IPS-NIHi11 (cell line): ENCODE measurements at regions not wholly inside any gene's neighbourhood (a gene's known extent, or its start where the extent isn't known, plus 50 kb on each side); places are given as distances from the start of the nearest gene placed in this dataset.

Experiments
- DNase-seq: peaks from one replicate; pipeline ENCODE4 v3.0.0; 2012; ENCODE audit warnings: mixed read lengths, low spot score

GRCh38 chr10:1882180-1882579 is 144.9 kb upstream of the ADARB2 start:
- DNase-seq: no peak

DNA sequence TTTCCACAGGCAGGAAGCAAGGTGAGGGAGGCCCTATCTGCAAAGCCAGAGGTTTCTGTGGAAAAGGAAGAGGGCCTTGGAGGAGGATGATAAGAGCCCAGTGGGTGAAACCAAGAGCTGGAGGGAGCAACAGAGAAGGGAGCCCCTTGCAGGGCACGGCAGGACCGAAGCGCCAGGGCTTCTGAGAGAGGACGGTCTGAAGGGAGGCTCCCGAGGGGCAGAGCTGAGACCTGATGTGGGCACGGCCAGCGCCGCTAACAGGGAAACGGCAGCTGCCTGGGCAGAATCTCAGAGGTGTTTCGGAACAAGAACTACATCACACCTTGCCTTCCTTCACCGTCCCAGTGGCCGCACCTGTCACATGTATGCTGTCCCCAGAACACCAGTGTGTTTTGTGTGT is 144.3 kb upstream of the ADARB2 start:
- no peak for DNase-seq

- DNase-seq: no peak
These were observed 137.2 kb upstream of the ADARB2 start for GRCh38 chr10:1874533-1874932.

DNA sequence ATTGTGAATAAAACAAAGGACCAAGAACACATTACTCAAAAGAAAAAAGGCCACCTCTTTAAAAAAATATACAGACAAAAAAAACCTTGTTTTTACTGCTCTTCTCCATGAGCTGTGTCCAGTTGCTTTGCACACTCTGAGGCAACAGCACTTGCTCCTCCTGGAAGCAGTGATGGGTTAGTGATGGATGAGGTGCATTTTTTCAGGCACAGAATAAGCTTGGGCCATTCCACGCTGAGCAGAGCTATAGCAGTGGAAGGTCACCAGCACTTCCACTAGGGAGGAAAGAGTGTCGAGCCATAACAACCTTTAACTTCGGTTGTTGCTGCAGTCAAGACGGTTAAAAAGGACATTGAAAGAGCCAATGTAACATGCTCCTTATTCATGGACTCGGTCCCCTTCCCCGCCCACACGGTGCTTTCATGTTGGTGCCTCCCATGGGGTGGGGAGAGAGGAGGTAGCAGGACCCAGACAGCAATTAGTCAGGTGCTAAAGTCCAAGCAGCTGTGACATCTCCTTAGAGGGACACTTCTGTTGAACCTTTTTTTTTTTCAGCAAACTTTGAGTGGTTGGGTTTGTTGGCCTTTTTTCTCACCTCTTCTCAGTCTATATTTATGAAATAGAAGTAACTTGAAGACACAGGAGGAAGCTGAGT is 136.5 kb upstream of the ADARB2 start:
- no peak for DNase-seq

DNA sequence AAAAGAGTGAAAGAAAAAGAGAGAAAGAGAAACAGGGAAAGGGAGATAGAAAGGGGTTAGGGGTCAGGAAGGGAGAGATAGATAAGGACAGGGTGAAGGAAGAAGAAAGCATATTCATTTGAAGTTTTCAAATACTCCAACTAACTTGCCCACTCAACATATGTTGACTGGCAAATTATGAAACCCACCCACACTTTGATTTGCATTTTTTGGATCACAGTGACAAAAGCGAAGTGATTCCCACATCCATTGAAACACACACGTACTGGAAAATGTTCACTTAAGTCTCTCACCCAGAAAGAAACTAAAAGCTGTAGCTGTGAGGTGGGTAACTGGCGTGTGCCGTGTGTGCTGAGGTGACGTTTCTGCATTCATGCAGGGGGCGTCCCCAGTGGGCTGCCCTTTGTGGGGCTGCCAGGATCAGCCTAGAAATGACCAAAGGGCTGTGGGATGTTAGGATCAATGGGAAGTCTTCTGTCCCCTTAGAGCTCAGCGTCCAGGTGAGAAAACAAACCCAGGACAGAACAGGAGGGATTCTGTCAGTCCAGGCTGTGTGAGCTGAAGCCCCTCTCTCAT is 134.9 kb upstream of the ADARB2 start:
- DNase-seq: no peak

GRCh38 chr10:1870491-1870890 is 133.2 kb upstream of the ADARB2 start:
- no peak for DNase-seq

DNA sequence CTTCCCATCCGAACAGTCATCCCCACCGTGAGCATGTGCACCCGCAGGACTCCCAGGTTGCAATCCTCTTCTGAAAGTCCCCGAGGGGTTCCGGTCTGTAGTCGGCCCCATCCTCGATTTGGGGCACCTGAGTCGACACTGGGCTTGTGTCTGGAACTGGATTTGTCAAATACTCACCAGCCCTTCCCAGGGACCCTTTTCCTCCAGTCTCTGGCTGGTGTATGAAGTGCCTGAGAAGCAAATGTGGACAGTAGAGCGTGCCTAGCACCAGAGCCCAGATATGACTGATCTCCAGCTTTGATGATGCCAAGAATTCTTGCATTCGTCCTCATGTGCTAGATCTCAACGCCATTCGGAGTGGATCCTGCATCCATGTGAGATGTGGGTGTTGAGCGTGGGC is 132.5 kb upstream of the ADARB2 start:
- no peak for DNase-seq

- no peak for DNase-seq
These were observed 123.0 kb upstream of the ADARB2 start for GRCh38 chr10:1860351-1860750.

DNA sequence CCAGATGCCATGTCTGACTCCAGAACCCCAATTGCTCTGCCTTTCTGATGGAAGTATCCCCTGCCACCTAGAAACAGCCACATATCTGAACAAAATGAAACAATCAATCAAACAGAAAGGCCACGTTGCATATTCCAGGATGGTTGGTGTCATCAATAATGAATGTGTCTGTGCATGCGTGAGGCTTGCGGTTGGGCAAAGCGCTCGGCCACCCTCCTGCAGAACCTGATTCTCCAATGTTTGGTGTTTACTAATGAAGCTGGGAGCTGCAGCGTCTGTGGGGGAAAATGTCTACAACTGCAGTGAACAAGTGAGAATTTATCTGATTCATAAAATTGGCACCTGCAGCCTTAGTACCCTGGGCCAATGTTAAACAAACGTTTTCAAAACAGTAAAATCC is 121.2 kb upstream of the ADARB2 start:
- DNase-seq: no peak

- DNase-seq: no peak
These were observed 120.7 kb upstream of the ADARB2 start for GRCh38 chr10:1858048-1858447.

DNA sequence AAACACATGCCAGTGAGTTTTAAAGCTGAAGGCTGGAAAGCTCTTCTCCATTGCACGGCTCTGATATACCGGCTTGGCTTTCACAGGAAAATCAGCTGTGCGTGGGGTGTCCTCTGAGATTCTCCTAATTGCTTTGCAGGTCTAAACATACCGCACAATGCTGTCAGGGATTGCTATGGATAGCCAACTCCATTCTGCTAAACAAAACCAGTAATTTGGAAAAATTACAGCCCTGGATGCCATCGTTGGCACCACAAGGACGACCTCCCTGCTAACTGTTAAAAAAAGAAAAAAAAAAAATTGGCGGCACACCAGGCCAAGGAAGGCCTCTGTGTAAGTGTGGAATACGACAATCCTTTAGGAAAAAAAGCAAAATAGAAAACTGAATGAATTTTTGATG is 118.6 kb upstream of the ADARB2 start:
- no peak for DNase-seq

DNA sequence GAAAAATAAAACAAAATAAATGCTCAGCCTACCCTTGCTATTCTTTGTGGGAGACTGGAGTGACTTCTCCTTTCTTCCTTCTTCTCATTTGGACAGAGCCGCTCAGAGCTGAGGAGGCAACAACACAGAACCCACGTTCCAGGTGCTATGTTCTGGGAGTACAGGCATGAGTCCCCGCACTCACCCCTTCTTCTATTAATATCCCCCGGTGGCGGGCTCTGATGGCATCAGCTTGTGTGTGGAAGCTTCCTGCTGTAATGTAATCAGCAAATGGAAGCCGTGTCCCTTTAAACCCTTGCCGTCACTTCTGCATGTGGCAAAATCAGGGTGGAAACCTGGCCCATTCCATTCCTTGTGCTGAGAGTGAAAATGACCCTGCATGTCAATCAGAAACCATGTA is 116.9 kb upstream of the ADARB2 start:
- DNase-seq: no peak

DNA sequence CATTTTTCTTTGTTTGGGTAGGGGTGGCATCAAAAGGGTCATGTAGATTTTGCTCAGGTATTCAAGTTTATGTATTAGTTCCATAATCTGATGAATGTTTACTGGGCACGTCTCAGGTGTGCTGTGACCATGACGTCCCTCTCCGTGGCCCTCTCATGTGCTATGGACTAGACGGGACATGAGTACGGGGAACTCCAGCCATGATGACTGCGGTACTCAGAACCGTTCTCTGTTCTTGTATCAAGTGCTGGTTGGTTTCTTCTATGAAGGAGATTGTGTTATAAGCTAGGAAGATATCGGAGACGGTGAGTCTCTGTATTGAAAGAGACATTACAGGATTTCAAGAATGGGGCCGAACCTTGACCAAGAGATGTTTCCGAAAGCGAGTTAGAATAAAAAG is 116.5 kb upstream of the ADARB2 start:
- no peak for DNase-seq

DNA sequence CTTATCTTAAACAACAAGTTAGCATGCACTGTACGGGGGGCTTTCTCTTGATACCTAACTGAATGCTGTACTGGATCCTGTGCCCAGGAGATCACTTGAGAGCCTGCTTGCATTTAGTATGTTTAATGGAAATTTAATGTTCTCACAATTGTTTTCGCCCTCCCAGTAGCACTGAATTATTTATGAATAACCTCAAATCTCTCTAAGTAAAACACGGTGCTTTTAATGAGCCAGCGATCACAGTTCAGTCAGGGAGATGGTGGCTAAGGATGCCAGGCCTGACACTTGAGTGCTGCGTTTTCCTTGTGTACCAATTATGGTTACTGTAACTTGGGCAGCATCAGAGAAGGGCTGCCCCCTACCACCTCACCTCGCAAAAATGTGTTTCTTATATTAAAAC is 115.5 kb upstream of the ADARB2 start:
- DNase-seq: no peak

DNA sequence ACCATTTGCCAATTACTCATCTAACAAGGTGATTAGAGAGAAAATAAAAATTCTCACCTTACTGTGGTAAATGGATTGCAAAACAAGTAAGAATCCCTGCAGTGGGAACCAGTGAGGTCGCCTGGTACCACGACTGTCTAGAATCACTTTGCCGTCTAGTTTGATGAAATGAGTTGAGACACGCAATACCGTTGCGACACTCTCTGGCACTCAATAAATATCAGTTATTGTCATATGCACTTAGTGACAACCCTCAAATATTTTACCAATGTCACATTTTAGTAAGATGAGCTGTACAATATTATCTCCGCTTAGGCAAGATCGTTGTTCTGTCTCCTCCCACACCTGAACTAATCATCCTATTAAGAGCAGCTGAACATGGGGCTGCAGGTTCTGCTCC is 114.4 kb upstream of the ADARB2 start:
- DNase-seq: no peak

GRCh38 chr10:1850971-1851527 is 113.7 kb upstream of the ADARB2 start:
- DNase-seq: no peak

DNA sequence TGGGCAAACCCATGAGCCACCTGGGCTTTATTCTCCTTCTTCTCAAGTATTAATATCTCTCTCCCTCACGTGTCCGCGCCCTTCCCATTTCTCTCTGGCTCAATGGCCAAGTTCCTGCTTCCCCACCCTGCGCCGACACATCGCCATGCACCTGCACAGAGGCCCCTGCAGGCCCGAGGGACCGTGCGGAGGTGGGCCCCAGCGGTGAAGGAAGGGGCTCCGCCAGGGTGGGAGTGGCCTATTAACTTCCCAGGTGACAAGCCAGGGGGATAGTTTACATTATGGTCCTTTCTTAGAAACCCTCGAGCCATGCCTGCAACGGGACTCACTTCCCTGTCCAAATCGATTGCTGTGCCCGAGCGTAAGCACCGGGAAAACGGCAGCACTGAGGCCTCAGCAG is 110.0 kb upstream of the ADARB2 start:
- DNase-seq: no peak

DNA sequence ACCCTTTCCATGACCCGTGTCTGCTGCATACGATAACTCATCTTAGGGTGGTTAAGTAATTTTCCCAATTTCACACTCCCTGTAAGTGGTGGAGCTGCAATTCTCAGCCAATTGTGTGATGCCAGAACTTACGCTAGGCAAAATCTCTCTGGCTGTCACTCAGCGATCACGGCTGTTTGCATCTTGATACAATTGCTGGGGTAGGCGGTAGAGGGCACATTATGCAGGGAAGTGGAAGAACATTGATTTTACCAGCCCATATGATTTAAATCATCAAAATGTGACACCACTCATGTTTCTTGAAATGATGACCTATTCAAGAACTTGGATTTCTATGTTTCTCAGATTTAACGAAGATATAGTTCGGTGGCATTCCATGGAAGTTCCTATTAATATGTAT is 108.7 kb upstream of the ADARB2 start:
- no peak for DNase-seq

- no peak for DNase-seq
These were observed 104.4 kb upstream of the ADARB2 start for GRCh38 chr10:1841759-1842158.

DNA sequence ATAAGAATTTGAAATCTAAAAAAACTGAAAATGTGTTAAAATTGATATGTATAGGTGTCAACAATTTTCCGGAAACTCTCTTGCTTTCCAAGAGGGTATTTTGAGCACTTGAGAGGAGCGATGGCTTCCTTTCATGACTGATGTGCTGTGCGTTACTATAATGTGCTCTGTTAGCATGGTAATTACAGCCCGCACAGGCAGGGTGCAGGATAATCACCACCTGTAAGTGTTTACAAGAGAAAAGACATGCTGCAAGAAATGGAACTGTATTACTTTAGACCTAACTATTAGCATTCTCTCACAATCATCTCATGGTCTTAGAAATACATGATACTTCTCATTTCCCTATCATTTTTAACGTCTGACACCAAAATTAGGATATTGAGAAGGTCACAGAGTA is 92.4 kb upstream of the ADARB2 start:
- no peak for DNase-seq

GRCh38 chr10:1824928-1825327 is 87.6 kb upstream of the ADARB2 start:
- no peak for DNase-seq

DNA sequence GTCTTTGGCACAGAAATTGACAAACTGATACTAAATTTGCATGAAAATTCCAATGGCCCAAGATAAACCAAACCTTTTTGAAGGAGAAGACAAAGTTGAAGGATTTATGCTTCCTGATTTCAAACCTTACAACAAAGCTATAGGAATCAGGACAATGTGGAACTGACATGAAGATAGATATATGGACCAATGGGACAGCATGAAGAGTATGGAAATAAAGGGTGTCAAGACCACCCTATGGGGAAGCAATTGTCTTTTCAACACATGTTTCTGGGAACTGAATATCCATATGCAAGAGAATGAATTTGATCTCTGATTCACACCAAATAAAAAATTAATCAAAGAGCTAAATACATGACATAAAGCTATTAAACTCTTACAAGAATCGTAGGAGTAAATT is 77.2 kb upstream of the ADARB2 start:
- no peak for DNase-seq

- DNase-seq: no peak
These were observed 71.9 kb upstream of the ADARB2 start for GRCh38 chr10:1809139-1809741.

- no peak for DNase-seq
These were observed 70.6 kb upstream of the ADARB2 start for GRCh38 chr10:1807924-1808323.
